Keratinocyte (primary cell): ENCODE measurements at regions not wholly inside any gene's neighbourhood (a gene's known extent, or its start where the extent isn't known, plus 50 kb on each side); places are given as distances from the start of the nearest gene placed in this dataset.

Experiments used
- EZH2 ChIP-seq: IDR thresholded peaks from one replicate; pipeline ENCODE4 v1.6.1; 2012; ENCODE audit warnings: inconsistent platforms, mild to moderate bottlenecking, low read length, moderate library complexity
- TF ChIP-seq, protein P1 (sequence below), 3 experiments: IDR thresholded peaks in 1 of 3; conservative IDR thresholded peaks in 1 of 3; optimal IDR thresholded peaks in 1 of 3; 2 replicates in 2 of 3; 3 replicates in 1 of 3; pipeline versions ENCODE3 to v1.5.1; 2011; ENCODE audit warnings: low read length in 3 of 3, mild to moderate bottlenecking in 3 of 3, moderate library complexity in 2 of 3, control low read depth in 1 of 3, inconsistent platforms in 1 of 3; ENCODE audit not compliant: insufficient read depth in 2 of 3; ENCODE audit errors: extremely low read depth in 1 of 3

DNA sequence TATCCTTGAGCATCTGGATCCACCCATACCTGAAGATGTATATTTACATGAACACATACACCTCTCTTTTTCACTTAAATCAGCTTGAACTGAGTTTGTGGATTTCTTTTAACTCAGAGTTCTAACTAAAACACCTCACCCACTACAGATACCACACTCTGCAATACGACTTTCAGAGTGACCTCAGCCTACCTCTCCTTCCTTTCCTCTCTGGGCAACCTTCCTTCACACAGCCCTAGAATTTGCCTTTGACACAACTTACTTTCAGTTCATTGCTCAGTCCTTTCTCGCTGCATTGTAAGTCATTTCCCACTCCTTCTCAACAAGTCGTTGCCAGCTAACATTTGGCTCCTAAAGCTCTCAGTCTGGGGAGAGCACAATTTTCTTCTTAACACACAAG is 151.9 kb upstream of the IRX3 start:
- TF ChIP-seq, protein P1, sequence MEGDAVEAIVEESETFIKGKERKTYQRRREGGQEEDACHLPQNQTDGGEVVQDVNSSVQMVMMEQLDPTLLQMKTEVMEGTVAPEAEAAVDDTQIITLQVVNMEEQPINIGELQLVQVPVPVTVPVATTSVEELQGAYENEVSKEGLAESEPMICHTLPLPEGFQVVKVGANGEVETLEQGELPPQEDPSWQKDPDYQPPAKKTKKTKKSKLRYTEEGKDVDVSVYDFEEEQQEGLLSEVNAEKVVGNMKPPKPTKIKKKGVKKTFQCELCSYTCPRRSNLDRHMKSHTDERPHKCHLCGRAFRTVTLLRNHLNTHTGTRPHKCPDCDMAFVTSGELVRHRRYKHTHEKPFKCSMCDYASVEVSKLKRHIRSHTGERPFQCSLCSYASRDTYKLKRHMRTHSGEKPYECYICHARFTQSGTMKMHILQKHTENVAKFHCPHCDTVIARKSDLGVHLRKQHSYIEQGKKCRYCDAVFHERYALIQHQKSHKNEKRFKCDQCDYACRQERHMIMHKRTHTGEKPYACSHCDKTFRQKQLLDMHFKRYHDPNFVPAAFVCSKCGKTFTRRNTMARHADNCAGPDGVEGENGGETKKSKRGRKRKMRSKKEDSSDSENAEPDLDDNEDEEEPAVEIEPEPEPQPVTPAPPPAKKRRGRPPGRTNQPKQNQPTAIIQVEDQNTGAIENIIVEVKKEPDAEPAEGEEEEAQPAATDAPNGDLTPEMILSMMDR (optimal IDR thresholded peaks at IDR 0.05 in 1 of 3, IDR thresholded peaks at IDR 0.05 in 1 of 3, conservative IDR thresholded peaks at IDR 0.05 in 1 of 3; ENCODE audit: extremely low read depth in 1 of 3, insufficient read depth in 2 of 3, low read length in 3 of 3) = no peak
- TF ChIP-seq EZH2 = no peak
